ENCODE measurements at regions not wholly inside any gene's neighbourhood (a gene's known extent, or its start where the extent isn't known, plus 50 kb on each side); places are given as distances from the start of the nearest gene placed in this dataset.

DNA sequence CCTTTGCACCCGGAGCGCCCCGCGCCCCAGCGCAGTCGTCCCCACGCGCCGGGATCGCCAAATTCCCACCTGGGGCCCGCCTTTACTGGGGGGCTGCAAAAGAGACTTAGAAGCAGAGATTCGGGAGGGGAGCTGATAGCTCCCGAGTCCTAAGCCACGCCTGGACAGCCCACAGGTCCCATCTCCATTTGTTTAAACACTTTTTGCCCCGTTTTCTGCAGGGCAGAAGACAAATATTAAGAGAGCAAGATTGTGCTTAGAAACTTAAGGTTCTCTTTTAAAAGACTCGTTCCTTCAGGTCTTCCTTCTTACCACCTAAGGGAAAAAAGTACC lies 299.1 kb upstream of the NFE2L3 start:
- TF ChIP-seq, protein P1, sequence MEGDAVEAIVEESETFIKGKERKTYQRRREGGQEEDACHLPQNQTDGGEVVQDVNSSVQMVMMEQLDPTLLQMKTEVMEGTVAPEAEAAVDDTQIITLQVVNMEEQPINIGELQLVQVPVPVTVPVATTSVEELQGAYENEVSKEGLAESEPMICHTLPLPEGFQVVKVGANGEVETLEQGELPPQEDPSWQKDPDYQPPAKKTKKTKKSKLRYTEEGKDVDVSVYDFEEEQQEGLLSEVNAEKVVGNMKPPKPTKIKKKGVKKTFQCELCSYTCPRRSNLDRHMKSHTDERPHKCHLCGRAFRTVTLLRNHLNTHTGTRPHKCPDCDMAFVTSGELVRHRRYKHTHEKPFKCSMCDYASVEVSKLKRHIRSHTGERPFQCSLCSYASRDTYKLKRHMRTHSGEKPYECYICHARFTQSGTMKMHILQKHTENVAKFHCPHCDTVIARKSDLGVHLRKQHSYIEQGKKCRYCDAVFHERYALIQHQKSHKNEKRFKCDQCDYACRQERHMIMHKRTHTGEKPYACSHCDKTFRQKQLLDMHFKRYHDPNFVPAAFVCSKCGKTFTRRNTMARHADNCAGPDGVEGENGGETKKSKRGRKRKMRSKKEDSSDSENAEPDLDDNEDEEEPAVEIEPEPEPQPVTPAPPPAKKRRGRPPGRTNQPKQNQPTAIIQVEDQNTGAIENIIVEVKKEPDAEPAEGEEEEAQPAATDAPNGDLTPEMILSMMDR (IDR thresholded peaks at IDR 0.05) = no peak
- no peak for TF ChIP-seq POLR2A (IDR thresholded peaks at IDR 0.05)
